MM.1S (cell line): ENCODE measurements at regions not wholly inside any gene's neighbourhood (a gene's known extent, or its start where the extent isn't known, plus 50 kb on each side); places are given as distances from the start of the nearest gene placed in this dataset.
"Not testable (repeated sequence)": the region's sequence is repeated elsewhere in the genome, so short reads cannot be mapped to it uniquely, and the experiment has no call there.

Experiments
- DNase-seq: peaks from one replicate; pipeline ENCODE4 v3.0.0-alpha.2; 2015
- H2AFZ ChIP-seq: fragments of 300-600 bp; sonication (generic); 2 replicates; pipeline ENCODE4 v1.6.0; 2016; ENCODE audit warnings: antibody characterized with exemption, low read length
- H3F3A ChIP-seq: fragments of 300-600 bp; sonication (generic); 2 replicates; pipeline ENCODE4 v1.6.1; 2016; ENCODE audit warnings: mild to moderate bottlenecking, antibody characterized with exemption, low read length, moderate library complexity, mixed read lengths; ENCODE audit not compliant: insufficient read depth
- H3K27ac ChIP-seq: fragments of 300-600 bp; sonication (generic); 2 replicates; pipeline ENCODE4 v1.5.1; 2016; ENCODE audit warnings: mild to moderate bottlenecking, low read length
- H3K27me3 ChIP-seq: fragments of 300-600 bp; sonication (generic); replicated peaks from 2 replicates; pipeline ENCODE4 v1.6.0; 2016; ENCODE audit warnings: low read length; ENCODE audit not compliant: insufficient read depth
- H3K36me3 ChIP-seq: fragments of 300-600 bp; sonication (generic); replicated peaks from 2 replicates; pipeline ENCODE4 v1.6.1; 2016; ENCODE audit warnings: mild to moderate bottlenecking, low read length, mixed read lengths; ENCODE audit not compliant: insufficient read depth
- H3K4me1 ChIP-seq: fragments of 300-600 bp; sonication (generic); 2 replicates; pipeline ENCODE4 v1.6.1; 2016; ENCODE audit warnings: low read length, mixed read lengths
- H3K4me2 ChIP-seq: fragments of 300-600 bp; sonication (generic); 2 replicates; pipeline ENCODE4 v1.6.0; 2016; ENCODE audit warnings: low read depth, low read length
- H3K4me3 ChIP-seq: fragments of 300-600 bp; sonication (generic); 2 replicates; pipeline ENCODE4 v1.5.1; 2016; ENCODE audit warnings: low read length, mixed read lengths
- H3K79me2 ChIP-seq: fragments of 300-600 bp; sonication (generic); 2 replicates; pipeline ENCODE4 v1.6.1; 2016; ENCODE audit warnings: mixed run types, low read length, mixed read lengths
- H3K9ac ChIP-seq: fragments of 300-600 bp; sonication (generic); 2 replicates; pipeline ENCODE4 v1.6.1; 2016; ENCODE audit warnings: low read length, mixed read lengths
- H3K9me2 ChIP-seq: fragments of 300-600 bp; sonication (generic); replicated peaks from 2 replicates; pipeline ENCODE4 v1.6.1; 2016; ENCODE audit warnings: mild to moderate bottlenecking, low read length, mixed read lengths; ENCODE audit not compliant: insufficient read depth
- H3K9me3 ChIP-seq: fragments of 300-600 bp; sonication (generic); replicated peaks from 2 replicates; pipeline ENCODE4 v1.6.1; 2016; ENCODE audit warnings: mild to moderate bottlenecking, low read length, mixed read lengths; ENCODE audit not compliant: insufficient read depth
- H4K20me1 ChIP-seq: fragments of 300-600 bp; sonication (generic); 2 replicates; pipeline ENCODE4 v1.6.1; 2016; ENCODE audit warnings: mild to moderate bottlenecking, low read length, moderate library complexity, mixed read lengths; ENCODE audit not compliant: insufficient read depth
- CTCF ChIP-seq: fragments of 300-600 bp; sonication (generic); IDR thresholded peaks from 2 replicates; pipeline ENCODE4 v1.5.1; 2016; ENCODE audit warnings: antibody characterized with exemption, low read length, mixed read lengths
- EZH2 ChIP-seq: fragments of 300-600 bp; sonication (generic); optimal IDR thresholded peaks from 2 replicates; pipeline ENCODE3; 2017; ENCODE audit warnings: low read depth, mild to moderate bottlenecking, antibody characterized with exemption, low read length, mixed read lengths
- EZH2phosphoT487 ChIP-seq: fragments of 300-600 bp; sonication (generic); IDR thresholded peaks from 2 replicates; pipeline ENCODE4 v1.6.1; 2018; ENCODE audit warnings: antibody characterized with exemption, low read length

GRCh38 chr5:85967681-85968080 lies 650.1 kb upstream of the COX7C start:
- TF ChIP-seq EZH2, result no peak
- TF ChIP-seq EZH2phosphoT487, result no peak
- TF ChIP-seq CTCF, result no peak
- H3K9me3 ChIP-seq, result no peaks in the 10 kb centered on the region

GRCh38 chr5:85972539-85972938 lies 645.2 kb upstream of the COX7C start:
- H3K36me3 ChIP-seq, result no peaks in the 10 kb centered on the region
- no peak overlapping the region for H2AFZ ChIP-seq
- H3K27me3 ChIP-seq, result no peaks in the 10 kb centered on the region
- H3K9me2 ChIP-seq, result no peaks in the 10 kb centered on the region
- H3K4me2 ChIP-seq, result no peak overlapping the region
- no peaks in the 10 kb centered on the region for H4K20me1 ChIP-seq
- H3K9me3 ChIP-seq, result no peaks in the 10 kb centered on the region
- DNase-seq, result no peak
- no peak overlapping the region for H3K9ac ChIP-seq
- no peak overlapping the region for H3K27ac ChIP-seq
- no peak for TF ChIP-seq EZH2
- no peak for TF ChIP-seq EZH2phosphoT487
- no peaks in the 10 kb centered on the region for H3F3A ChIP-seq
- H3K4me1 ChIP-seq, result no peaks in the 10 kb centered on the region
- H3K79me2 ChIP-seq, result no peaks in the 10 kb centered on the region
- no peak overlapping the region for H3K4me3 ChIP-seq

More at GRCh38 chr5:85967681-85968080, 650.1 kb upstream of the COX7C start:
- Histone ChIP-seq H3K79me2 (no peaks in the 10 kb centered on the region), H3K4me2 (no peak overlapping the region), H3K27me3 (no peaks in the 10 kb centered on the region), H3K27ac (no peak overlapping the region), H4K20me1 (no peaks in the 10 kb centered on the region), H3F3A (no peaks in the 10 kb centered on the region), H3K4me3 (no peak overlapping the region), H3K9ac (no peak overlapping the region), H3K36me3 (no peaks in the 10 kb centered on the region), H3K9me2 (no peaks in the 10 kb centered on the region), H3K4me1 (no peaks in the 10 kb centered on the region), H2AFZ (no peak overlapping the region)
- no peak for DNase-seq

GRCh38 chr5:85985167-85985566 lies 632.6 kb upstream of the COX7C start:
- no peak for TF ChIP-seq EZH2
- TF ChIP-seq EZH2phosphoT487, result no peak
- TF ChIP-seq CTCF, result no peak
- no peak for DNase-seq
- Histone ChIP-seq H3K27me3 (no peaks in the 10 kb centered on the region), H3K4me1 (no peaks in the 10 kb centered on the region), H3K27ac (no peak overlapping the region), H2AFZ (no peak overlapping the region), H3K4me2 (no peak overlapping the region), H3K79me2 (no peaks in the 10 kb centered on the region), H3K36me3 (no peaks in the 10 kb centered on the region), H3K9me2 (no peaks in the 10 kb centered on the region), H3K9me3 (no peaks in the 10 kb centered on the region), H3K4me3 (no peak overlapping the region), H3F3A (no peaks in the 10 kb centered on the region), H3K9ac (no peak overlapping the region), H4K20me1 (no peaks in the 10 kb centered on the region)

GRCh38 chr5:85990998-85991397 lies 626.7 kb upstream of the COX7C start:
- Histone ChIP-seq H3K27me3 (no peaks in the 10 kb centered on the region), H3F3A (no peaks in the 10 kb centered on the region), H3K9me2 (no peaks in the 10 kb centered on the region), H3K9me3 (no peaks in the 10 kb centered on the region), H3K4me1 (no peaks in the 10 kb centered on the region), H4K20me1 (no peaks in the 10 kb centered on the region), H3K79me2 (no peaks in the 10 kb centered on the region), H2AFZ (no peak overlapping the region), H3K36me3 (no peaks in the 10 kb centered on the region), H3K4me3 (no peak overlapping the region), H3K27ac (no peak overlapping the region), H3K9ac (no peak overlapping the region), H3K4me2 (no peak overlapping the region)
- DNase-seq, result no peak
- TF ChIP-seq EZH2 (no peak), CTCF (no peak), EZH2phosphoT487 (no peak)

GRCh38 chr5:85994653-85995052 lies 623.1 kb upstream of the COX7C start:
- not testable (repeated sequence) for H3K79me2 ChIP-seq, H3K4me2 ChIP-seq, H3K4me1 ChIP-seq, H2AFZ ChIP-seq, H3K36me3 ChIP-seq, H3K9me2 ChIP-seq, H3F3A ChIP-seq, DNase-seq, H3K4me3 ChIP-seq, H3K27ac ChIP-seq, H4K20me1 ChIP-seq, H3K9ac ChIP-seq, H3K27me3 ChIP-seq, H3K9me3 ChIP-seq
